ENCODE measurements at regions not wholly inside any gene's neighbourhood (a gene's known extent, or its start where the extent isn't known, plus 50 kb on each side); places are given as distances from the start of the nearest gene placed in this dataset.

DNA sequence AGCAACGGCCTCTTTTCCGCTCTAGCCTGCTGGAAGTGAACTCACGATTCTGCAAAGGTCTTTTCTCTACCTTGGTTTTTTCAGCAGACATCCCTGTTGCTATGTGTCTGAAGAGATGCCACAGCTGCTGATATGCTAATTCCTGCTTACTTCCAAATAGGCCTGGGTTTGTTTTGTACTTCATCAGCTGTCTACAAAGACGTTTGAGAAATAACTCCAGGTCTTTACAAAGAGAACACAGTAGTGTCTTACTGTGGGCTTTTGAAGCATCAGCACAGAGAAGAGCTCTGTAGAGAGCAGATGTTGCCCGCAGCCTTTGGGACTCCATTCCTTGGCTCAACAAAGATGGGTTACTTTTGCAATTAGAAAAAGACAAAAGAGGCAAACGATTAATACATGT is 1366.5 kb downstream of the AACS start:
- ChIA-PET POLR2A (no interaction called here), CTCF (no interaction called here)
- no peak for DNase-seq (ENCODE audit: unreplicated experiment)
- no peaks in the 10 kb centered on the region for H3K36me3 Mint-ChIP-seq (ENCODE audit: insufficient read depth, unreplicated experiment)
- TF ChIP-seq, protein P1, sequence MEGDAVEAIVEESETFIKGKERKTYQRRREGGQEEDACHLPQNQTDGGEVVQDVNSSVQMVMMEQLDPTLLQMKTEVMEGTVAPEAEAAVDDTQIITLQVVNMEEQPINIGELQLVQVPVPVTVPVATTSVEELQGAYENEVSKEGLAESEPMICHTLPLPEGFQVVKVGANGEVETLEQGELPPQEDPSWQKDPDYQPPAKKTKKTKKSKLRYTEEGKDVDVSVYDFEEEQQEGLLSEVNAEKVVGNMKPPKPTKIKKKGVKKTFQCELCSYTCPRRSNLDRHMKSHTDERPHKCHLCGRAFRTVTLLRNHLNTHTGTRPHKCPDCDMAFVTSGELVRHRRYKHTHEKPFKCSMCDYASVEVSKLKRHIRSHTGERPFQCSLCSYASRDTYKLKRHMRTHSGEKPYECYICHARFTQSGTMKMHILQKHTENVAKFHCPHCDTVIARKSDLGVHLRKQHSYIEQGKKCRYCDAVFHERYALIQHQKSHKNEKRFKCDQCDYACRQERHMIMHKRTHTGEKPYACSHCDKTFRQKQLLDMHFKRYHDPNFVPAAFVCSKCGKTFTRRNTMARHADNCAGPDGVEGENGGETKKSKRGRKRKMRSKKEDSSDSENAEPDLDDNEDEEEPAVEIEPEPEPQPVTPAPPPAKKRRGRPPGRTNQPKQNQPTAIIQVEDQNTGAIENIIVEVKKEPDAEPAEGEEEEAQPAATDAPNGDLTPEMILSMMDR (IDR thresholded peaks at IDR 0.05; ENCODE audit: unreplicated experiment): no peak
- H3K9me3 Mint-ChIP-seq (ENCODE audit: unreplicated experiment): peaks cover 7% of the 10 kb centered on the region
- BruUV-seq (replicated peaks): no TSS peak
- no peaks in the 10 kb centered on the region for H3K4me1 Mint-ChIP-seq (ENCODE audit: insufficient read depth, unreplicated experiment)
- H3K27ac Mint-ChIP-seq (ENCODE audit: low read depth, unreplicated experiment): no peak overlapping the region
- intact Hi-C loops (cut with micrococcal nuclease): no loop called here
- no peak overlapping the region for H3K4me3 Mint-ChIP-seq (ENCODE audit: unreplicated experiment)
- H3K27me3 Mint-ChIP-seq (ENCODE audit: insufficient read depth, unreplicated experiment): no peaks in the 10 kb centered on the region

DNA sequence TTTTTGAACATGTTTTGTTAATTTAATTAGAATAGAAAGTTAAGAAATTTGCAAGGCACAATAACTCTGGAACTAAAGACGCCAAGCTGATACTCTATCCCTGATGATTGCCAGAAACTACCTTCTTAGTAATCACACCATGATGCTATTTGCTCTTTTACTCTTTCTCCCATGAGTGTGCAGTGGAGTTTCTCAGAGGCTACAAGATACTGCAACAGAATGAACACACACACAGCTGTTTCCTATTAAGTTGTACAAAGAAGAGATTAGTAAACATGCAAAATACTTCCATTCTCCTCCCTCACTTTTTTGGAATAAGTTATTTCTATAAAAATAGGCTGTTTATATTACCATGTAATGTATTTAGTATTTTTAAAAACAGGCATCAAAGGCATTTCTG is 1367.5 kb downstream of the AACS start:
- ChIA-PET POLR2A (no interaction called here), CTCF (no interaction called here)
- intact Hi-C loops (cut with micrococcal nuclease): no loop called here
- Mint-ChIP-seq H3K9me3 (ENCODE audit: unreplicated experiment) (peaks cover 7% of the 10 kb centered on the region), H3K4me3 (ENCODE audit: unreplicated experiment) (no peak overlapping the region), H3K36me3 (ENCODE audit: insufficient read depth, unreplicated experiment) (no peaks in the 10 kb centered on the region), H3K27me3 (ENCODE audit: insufficient read depth, unreplicated experiment) (no peaks in the 10 kb centered on the region), H3K27ac (ENCODE audit: low read depth, unreplicated experiment) (no peak overlapping the region), H3K4me1 (ENCODE audit: insufficient read depth, unreplicated experiment) (no peaks in the 10 kb centered on the region)
- no peak for DNase-seq (ENCODE audit: unreplicated experiment)
- no TSS peak for BruUV-seq (replicated peaks)
- TF ChIP-seq, protein P1 (IDR thresholded peaks at IDR 0.05; ENCODE audit: unreplicated experiment): no peak

DNA sequence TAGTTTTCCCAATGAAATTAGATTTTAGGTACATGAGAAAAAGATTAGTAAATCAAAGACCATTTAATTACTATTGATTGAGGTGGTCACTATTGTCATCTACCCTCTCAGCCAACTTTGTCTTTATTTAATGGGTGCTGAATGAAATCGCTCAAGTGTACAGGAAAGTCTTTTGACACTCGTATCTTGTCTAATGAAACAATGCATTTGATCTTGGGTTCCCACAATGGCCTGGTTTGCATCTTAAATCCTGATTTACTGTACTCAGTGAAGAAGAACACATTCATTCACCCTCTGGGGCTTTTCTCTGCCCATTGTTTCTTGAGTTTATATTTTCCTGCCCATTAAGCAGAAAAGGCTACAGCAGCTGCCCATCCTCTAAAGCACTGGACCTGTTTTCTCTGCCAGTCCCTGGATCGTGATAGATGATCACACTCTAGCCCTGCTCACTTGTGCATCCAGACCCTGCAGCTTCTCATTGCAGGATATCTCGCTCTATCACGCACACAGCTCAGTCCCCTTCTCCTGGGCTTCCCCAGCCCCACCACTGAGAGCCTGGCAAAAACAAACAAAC is 1369.3 kb downstream of the AACS start:
- Mint-ChIP-seq H3K4me1 (ENCODE audit: insufficient read depth, unreplicated experiment) (no peaks in the 10 kb centered on the region), H3K27ac (ENCODE audit: low read depth, unreplicated experiment) (no peak overlapping the region), H3K9me3 (ENCODE audit: unreplicated experiment) (peaks cover 4% of the 10 kb centered on the region), H3K27me3 (ENCODE audit: insufficient read depth, unreplicated experiment) (no peaks in the 10 kb centered on the region), H3K4me3 (ENCODE audit: unreplicated experiment) (no peak overlapping the region), H3K36me3 (ENCODE audit: insufficient read depth, unreplicated experiment) (no peaks in the 10 kb centered on the region)
- DNase-seq (ENCODE audit: unreplicated experiment): no peak
- no TSS peak for BruUV-seq (replicated peaks)
- intact Hi-C loops (cut with micrococcal nuclease): no loop called here
- CTCF ChIA-PET: interaction anchor here (0.6 to 0.8 kb wide), 2 partner anchors 404 to 441 kb away, joined by 3 to 4 read pairs; no protein-coding TSS in a partner anchor
- TF ChIP-seq, protein P1 (IDR thresholded peaks at IDR 0.05; ENCODE audit: unreplicated experiment): no peak
- POLR2A ChIA-PET: interaction anchor here (0.7 kb wide), 1 partner anchor 330 kb away, joined by 3 read pairs; no protein-coding TSS in a partner anchor

DNA sequence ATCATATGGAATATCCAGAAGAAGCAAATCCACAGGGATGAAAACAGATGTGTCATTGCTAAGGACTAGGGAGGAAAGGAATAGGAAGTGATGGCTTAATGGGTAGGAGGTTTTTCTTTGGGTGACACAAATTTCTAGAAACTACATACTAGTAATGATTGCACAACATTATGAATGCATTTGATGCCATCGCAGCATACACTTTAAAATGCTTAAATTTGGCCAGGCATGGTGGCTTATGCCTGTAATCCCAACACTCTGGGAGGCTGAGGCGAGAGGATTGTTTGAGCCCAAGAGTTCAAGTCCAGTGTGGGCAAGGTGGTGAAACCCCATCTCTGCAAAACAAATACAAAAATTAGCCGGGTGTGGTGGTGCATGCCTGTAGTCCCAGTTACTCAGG is 1370.8 kb downstream of the AACS start:
- BruUV-seq (replicated peaks): no TSS peak
- TF ChIP-seq, protein P1 (IDR thresholded peaks at IDR 0.05; ENCODE audit: unreplicated experiment): no peak
- no peak for DNase-seq (ENCODE audit: unreplicated experiment)
- Mint-ChIP-seq H3K36me3 (ENCODE audit: insufficient read depth, unreplicated experiment) (no peaks in the 10 kb centered on the region), H3K27me3 (ENCODE audit: insufficient read depth, unreplicated experiment) (no peaks in the 10 kb centered on the region), H3K4me3 (ENCODE audit: unreplicated experiment) (no peak overlapping the region), H3K4me1 (ENCODE audit: insufficient read depth, unreplicated experiment) (no peaks in the 10 kb centered on the region), H3K9me3 (ENCODE audit: unreplicated experiment) (no peaks in the 10 kb centered on the region), H3K27ac (ENCODE audit: low read depth, unreplicated experiment) (no peak overlapping the region)
- ChIA-PET POLR2A (no interaction called here), CTCF (interaction anchor here (0.7 kb wide), 1 partner anchor 110 kb away, joined by 3 read pairs; no protein-coding TSS in a partner anchor)
- intact Hi-C loops (cut with micrococcal nuclease): no loop called here
